GM12875 (cell line): ENCODE measurements at regions not wholly inside any gene's neighbourhood (a gene's known extent, or its start where the extent isn't known, plus 50 kb on each side); places are given as distances from the start of the nearest gene placed in this dataset.

Experiments used
- H3K4me3 ChIP-seq: one replicate; pipeline ENCODE4 v1.5.1; 2011; ENCODE audit warnings: low read depth, low read length, control low read depth
- CTCF ChIP-seq: IDR thresholded peaks from 2 replicates; pipeline ENCODE4 v1.5.1; 2011; ENCODE audit warnings: low read depth, mild to moderate bottlenecking, control low read depth, inconsistent platforms, low read length, moderate library complexity, borderline replicate concordance; ENCODE audit not compliant: insufficient read depth

DNA sequence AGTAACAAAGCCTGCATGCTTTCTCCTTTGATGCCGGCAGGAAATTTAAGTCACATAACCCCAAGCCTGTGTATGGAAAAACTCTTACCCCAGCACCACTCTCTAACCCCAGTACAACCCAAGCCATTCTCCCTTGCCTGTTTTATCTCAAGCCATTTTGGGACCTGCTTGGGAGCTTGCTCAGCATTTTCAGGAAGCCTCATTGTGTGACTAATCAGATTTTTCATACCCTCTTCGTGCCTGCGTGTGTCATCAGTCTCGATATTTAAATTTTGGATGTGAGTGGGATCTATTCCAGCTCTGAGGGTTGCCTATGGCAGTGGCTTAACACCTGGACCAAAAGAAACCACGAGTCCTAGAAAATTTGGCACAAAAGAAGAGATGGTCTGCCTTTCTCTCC, 426.2 kb downstream of the SQOR start:
- no peak for TF ChIP-seq CTCF
- no peak overlapping the region for H3K4me3 ChIP-seq

DNA sequence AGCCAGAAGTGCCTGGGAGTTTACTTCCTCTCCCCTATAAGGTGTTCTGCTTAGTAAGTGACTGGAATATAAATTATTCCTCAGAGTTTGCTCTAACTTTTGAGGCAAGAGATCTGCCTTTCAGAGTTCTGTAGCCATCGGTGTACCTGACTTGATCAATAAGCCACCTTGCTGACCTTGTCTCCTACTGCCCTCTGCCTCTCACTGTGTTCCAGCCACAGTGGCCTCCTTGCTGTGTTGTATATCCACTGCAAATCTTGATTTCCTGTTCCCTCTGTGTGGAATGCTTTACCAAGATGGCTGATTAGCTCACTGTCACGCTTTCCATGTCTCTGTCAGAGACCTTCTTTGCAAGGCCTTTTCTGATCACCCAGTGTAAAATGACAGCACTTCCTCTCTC, 442.4 kb downstream of the SQOR start:
- no peak overlapping the region for H3K4me3 ChIP-seq
- no peak for TF ChIP-seq CTCF

DNA sequence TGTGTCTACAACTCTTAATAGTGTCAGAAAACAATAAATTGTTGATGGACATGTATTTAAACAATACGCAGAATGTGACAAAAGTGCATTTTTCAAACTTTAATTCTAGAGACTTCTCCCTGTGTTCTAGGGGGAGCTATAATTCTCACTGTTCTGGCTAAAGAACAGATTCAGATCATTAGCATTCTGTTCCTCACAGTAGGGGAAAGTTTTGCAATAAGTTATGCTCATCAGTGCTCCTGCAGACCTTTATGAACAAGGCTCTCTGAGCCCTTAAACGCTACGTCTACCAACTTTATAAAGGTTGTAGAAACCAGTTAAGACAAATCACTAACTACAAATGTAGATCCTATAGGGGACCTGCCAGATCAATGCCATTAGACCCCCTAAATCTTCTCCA, 444.2 kb downstream of the SQOR start:
- TF ChIP-seq CTCF, result no peak
- H3K4me3 ChIP-seq, result no peak overlapping the region

- TF ChIP-seq CTCF, result no peak
- H3K4me3 ChIP-seq, result no peak overlapping the region
These were observed 445.2 kb downstream of the SQOR start for GRCh38 chr15:46080016-46080415.

DNA sequence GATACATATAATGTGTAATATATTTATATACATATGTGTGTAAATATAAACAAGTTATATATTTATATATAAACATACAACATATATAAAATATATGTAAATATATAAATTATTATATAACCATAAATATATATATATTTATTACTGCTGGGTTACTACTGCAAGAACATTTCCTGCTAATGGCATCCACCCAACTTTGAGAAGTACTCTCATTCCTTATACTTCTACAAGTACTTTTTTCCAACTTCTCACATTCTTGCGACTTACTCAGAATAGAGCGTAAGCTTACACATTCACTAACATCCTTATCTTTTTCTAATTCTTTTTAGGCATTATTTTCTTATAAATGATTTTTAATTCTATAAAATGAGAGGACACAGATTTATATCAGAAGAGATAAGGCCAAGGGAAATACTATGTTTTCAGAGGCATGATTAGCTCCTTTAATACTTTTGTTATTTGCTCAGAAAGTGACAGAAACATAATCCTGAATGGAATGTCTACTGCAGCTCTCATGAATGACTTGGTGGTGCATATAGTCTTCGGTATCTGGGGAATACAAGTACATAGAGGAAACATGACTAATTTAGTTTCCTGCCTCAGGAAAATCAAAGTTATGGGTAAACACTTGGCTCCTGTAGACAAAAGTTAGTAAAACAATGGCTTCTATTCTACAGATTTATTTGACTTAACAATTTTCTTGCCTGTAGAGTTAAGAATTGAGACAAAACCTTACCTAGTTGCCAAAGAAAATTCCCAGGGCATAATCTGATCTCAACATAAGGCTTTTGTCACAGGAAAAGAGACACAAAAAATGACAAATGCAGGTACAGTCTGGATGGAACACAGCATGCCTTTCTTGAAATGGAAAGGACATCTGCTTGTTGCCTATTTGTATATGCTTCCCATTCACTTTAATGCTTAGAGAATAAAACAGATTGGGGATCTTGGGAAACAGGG, 453.9 kb downstream of the SQOR start:
- TF ChIP-seq CTCF, result no peak
- H3K4me3 ChIP-seq, result no peak overlapping the region

DNA sequence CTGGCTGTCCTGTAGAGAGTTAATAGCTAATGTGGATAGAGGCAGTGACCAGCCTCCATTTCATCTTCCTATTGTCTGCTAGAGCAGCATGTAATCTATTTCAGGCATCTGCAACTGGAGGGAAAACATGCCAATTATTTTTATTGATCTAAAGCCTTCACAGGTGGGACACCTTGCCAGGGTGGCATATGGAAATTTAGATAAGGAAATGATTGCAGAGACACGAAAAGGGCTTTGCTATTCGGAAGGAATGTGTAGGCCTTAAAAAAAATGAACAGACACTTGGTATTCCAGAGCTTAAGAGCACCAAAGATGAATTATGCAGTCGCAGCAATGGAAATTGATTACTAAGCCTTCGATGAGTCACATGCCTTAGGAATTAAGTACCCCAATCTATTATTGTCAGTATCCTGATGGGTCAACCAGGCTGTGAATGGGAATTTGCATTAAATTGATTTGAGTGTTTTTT, 454.7 kb downstream of the SQOR start:
- TF ChIP-seq CTCF, result no peak
- H3K4me3 ChIP-seq, result no peak overlapping the region
